ENCODE measurements at regions not wholly inside any gene's neighbourhood (a gene's known extent, or its start where the extent isn't known, plus 50 kb on each side); places are given as distances from the start of the nearest gene placed in this dataset.

DNA sequence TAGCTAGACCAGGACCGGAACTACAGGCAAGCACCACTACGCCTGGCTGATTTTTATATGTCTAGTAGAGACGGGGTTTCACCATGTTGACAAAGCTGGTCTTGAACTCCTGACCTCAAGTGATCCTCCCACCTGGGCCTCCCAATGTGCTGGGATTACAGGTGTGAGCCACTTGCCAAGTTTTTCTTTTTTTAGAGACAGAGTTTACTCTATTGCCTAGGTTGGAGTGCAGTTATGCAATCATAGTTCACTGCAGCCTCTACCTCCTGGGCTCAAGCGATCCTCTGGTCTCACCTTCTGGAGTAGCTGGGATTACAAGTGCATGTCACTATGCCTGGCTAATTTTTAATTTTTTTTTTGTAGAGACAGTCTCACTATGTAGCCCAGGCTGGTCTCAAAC is 201.5 kb upstream of the TBX3 start:
- TF ChIP-seq, protein P1, sequence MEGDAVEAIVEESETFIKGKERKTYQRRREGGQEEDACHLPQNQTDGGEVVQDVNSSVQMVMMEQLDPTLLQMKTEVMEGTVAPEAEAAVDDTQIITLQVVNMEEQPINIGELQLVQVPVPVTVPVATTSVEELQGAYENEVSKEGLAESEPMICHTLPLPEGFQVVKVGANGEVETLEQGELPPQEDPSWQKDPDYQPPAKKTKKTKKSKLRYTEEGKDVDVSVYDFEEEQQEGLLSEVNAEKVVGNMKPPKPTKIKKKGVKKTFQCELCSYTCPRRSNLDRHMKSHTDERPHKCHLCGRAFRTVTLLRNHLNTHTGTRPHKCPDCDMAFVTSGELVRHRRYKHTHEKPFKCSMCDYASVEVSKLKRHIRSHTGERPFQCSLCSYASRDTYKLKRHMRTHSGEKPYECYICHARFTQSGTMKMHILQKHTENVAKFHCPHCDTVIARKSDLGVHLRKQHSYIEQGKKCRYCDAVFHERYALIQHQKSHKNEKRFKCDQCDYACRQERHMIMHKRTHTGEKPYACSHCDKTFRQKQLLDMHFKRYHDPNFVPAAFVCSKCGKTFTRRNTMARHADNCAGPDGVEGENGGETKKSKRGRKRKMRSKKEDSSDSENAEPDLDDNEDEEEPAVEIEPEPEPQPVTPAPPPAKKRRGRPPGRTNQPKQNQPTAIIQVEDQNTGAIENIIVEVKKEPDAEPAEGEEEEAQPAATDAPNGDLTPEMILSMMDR (IDR thresholded peaks at IDR 0.05; ENCODE audit: extremely low read depth in 1 of 2, insufficient read depth in 1 of 2, low read depth in 1 of 2, low read length in 2 of 2) = no peak
- no peak for TF ChIP-seq EZH2 (IDR thresholded peaks at IDR 0.05; ENCODE audit: borderline replicate concordance, low read depth, low read length, severe bottlenecking)
- TF ChIP-seq POLR2AphosphoS5 (IDR thresholded peaks at IDR 0.05; ENCODE audit: insufficient read depth, low read depth, low read length) = no peak
- no peak for TF ChIP-seq POLR2A (IDR thresholded peaks at IDR 0.05; ENCODE audit: low read depth, low read length)
- no peak for TF ChIP-seq MYC (IDR thresholded peaks at IDR 0.05; ENCODE audit: low read depth, low read length)
- TF ChIP-seq JUN (IDR thresholded peaks at IDR 0.05; ENCODE audit: borderline replicate concordance, insufficient read depth, insufficient read length, low read depth) = no peak
- TF ChIP-seq, protein P2, sequence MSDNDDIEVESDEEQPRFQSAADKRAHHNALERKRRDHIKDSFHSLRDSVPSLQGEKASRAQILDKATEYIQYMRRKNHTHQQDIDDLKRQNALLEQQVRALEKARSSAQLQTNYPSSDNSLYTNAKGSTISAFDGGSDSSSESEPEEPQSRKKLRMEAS (IDR thresholded peaks at IDR 0.05; ENCODE audit: insufficient read depth, insufficient read length) = no peak
- TF ChIP-seq GATA2 (IDR thresholded peaks at IDR 0.05; ENCODE audit: insufficient read depth, insufficient read length, low read depth, low read length) = no peak

Data from endothelial cell of umbilical vein (primary cell).